Nucleus accumbens (tissue), 56 donors: ENCODE measurements at regions not wholly inside any gene's neighbourhood (a gene's known extent, or its start where the extent isn't known, plus 50 kb on each side); places are given as distances from the start of the nearest gene placed in this dataset.

ENCODE experiments used
- DNase-seq, 56 donors: peaks; one replicate each; lab custom pipeline; 2025; lab: John Stamatoyannopoulos, UW

DNA sequence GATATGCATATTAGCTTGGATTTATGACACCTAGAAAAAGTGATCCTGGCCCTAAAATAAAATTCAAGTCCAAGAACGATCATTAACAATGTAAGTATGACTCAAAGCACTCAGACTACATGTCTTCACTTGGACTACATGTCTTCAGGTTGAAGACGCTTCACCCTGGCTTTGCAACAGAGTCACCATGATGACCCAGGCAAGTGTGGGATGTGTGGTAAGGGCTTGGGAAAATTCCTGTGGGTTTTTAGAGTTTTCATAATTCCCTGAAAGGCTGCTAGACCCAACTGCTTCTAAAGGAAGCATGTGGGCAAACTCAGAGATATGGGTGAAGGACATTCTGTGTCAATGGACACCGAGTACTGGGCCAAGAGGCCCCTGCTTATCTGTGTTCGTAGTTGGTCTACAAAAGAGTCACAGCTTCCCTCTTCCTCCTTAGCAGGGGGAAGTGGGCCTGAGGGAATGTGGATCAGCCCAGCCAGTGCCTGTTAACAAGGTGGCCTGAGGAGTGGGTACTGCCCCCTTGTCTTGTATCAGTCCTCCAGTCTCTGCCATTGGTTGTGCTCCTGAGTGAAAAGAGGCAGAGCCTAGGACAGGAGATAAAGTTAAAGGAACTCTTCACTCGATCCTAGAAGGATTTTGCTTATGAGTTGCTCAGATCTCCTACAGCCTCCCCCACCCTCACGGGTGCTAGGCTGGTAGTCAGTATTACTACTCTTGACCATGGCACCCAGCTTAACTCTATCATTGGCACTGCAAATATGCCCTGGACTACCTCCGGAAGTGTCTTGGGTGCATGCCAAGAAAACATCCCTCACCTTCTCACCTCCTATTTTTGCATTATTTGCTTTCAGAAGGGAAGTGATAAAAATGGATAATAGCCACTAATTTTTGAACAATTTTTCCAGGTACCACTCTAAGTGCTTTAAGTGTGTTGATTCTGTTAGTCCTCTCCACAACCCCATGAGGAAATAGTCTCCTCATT lies 406.3 kb downstream of the COG6 start:
- DNase-seq: no peak

DNA sequence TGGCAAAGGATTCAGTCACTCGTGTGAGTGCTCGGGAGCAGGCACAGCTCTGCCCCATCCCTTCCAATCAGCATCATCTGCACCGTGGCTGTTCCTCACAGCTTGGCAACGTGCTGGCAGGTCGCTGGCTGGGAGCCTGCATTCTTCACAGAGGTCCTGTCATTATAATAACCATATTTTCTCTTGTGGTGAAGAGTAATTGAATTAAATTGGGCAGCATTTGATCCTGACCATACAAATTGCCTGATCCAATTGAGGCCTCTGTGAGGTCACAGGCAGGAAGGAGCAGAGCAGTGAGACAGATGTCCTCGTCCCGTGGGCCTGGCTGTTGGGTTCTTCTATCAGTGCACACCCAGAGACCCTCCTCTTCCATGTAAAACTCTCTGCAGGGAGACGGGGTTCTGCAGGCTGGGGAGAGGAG lies 407.8 kb downstream of the COG6 start:
- peak in 2 of 56 donors; percentile 13 to 22 for DNase-seq

DNA sequence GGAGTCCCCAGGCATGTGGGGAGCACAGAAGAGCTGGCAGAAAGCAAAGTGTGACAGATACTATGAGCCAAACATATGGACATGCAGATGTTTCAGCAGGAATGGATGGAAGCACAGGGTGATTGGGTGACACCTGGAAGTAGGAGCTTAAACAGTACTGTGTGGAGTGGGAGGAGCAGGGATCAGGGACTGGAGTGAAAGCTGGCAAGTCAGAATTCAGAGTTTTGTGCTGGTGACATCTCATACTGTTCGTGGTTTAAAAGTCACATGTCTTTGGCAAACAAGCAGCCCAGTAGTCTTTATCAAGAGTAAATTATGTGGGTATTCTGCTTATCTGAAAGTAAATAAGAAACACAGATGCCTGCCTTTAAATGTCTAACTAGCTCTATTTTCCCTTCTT lies 408.2 kb downstream of the COG6 start:
- no peak for DNase-seq

DNA sequence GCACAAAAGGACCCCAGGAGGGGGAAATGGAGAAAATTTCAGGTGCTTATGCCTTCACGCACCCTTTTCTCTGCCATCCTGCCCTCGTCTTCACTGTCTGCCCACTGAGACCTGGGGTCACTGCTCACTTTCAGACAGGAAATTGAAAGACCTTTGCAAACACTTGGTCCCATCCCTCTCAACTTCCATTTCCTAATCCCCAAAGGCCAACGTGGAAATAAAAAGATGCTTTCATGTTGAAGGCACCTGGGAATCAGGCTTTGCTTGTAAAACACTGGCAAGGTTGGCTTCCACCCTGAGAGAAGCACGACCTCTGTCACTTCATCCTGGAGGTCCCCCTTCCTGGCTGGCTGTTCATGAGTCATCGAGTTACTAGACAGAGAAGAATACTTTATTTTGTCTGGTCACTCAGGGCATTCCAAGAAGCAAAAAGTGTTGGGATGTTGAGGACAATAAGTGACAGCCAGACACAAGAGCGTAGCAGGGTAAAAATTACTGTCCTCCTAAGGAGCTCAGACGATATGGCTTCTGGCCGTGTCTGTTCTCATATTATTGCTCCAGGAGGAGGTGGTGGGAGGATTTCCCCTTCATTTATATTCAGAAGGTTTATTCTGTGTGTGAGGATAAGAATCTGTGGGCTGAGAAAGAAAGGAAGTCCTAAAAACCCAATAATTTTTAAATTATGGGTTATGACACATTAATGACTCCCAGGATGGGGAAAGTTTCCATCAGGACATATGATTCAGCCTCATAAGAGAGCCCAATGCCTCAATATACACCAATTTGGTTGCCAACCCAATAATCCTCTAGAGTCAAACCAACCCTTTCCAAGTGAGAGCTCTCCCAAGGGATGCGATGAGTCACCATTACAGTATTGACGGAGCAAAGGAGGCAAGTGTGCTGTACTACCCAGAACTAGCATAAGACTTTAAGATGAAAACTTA lies 409.0 kb downstream of the COG6 start:
- no peak for DNase-seq

DNA sequence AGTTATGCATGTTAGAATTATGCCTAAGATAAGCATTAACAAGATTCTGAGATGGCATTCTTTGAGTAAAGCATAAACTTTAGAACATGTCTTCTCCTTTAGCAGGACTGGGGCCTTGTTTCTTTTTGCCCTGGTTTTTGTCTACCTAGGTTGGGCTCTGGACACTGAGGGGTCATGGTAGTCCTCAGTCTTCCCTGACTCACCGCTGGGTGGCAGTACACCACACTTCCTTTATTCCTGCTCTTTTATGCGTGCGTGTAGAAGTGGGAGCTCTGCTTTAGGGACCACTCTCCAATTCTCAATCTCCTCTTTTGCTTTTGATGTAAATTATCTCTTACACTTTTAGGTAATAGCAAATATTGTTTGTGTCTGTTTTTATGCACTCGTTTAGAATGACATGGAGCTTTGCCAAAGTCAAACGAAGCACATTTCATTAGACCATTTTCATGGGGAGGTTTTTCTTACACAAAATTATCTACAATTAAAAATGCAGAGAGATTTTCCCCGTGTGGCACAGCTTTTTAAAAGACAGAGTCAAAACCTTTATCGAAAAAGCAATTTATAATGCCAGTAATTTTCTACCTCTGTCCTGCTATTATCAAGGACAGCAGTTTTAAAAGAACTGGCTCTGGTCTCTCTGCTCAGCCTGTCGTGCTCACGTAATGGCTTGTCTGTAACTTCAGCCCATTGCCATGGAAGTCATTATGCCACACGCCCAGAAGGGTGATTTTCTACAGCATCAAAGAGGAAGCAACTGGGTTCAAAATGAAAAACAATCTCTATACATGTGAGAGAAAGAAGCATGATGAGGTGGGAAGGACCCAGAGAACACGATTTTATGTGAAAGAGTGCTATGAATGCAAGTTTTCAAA lies 413.9 kb downstream of the COG6 start:
- DNase-seq: peak in 49 of 56 donors; percentile 8 to 82 (median 51)

DNA sequence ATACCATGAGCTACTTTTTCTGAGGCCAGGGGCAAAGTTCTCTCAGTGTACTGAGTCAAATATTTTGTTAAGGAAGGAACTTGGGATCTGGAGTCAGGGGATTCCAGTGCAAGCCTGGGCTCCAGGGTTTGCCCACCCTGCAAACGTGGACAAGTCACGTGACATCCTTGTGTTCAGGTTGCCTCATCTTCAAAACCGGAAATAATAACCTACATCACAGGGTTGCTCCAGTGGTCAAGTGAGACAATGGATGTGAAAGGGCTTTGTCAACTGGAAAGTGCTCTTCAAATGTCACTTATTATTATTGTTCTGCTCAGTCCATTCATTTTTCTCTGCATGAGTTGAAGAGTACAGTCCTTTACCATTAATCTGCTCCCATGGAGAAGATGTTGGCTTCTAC lies 414.9 kb downstream of the COG6 start:
- DNase-seq: no peak

DNA sequence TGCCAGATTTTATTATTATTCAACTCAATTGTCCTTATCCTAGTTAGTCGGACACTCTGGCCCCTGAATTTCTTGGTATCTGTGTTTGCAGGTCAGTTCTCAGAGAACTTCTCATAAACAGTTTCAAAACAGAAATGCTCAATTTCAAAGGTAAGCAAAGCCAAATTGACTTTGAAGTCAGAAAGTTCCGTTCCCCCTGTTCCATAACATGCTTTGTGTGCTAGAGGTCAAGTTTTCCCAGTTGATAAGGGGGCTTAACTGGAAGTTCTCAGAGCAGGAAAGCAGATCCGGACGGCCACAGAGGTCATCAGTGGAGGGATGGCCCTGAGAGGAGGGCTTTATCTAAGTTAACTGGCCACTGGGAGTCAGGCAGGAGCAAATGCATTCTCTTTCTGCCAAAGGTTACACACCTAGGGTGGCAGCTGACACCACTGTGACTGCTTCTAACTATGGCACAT lies 417.2 kb downstream of the COG6 start:
- no peak for DNase-seq

DNA sequence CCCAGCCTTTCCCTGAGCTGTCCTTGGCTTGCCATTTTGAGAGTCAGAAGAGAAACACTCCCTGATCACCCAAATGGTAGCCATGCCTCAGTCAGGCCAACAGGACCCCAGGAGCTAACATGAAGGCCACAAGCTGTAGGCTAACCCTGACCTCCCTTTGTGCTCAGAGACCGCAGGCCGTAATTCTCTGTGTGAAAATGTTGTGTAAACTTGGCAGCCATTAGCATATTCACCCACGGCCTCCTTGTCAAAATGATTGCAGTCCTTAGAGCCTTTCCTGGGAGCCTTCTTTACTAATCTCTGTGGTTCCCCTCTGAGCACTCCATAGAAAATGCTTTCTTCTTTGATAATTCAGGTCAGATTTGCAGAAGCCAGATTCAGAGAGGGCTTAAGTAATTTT lies 418.9 kb downstream of the COG6 start:
- no peak for DNase-seq

DNA sequence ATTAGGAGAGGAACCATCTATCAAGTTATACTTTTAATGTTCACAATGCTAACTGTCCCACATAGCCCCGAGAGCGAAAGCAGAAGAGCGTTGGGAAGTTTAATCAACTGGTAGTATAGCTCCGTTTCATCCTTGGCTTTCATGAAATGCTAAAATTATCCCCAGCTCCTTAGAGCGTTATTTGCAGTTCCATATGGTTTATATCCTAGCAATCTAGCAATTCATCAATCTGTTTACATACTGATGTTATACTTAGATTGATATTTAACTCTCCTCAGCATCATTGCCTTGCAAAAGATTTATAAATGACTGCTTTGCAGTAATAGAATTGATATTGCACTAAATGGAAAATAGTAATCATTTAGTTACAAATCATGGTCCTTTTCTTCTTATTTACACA lies 419.8 kb downstream of the COG6 start:
- no peak for DNase-seq

DNA sequence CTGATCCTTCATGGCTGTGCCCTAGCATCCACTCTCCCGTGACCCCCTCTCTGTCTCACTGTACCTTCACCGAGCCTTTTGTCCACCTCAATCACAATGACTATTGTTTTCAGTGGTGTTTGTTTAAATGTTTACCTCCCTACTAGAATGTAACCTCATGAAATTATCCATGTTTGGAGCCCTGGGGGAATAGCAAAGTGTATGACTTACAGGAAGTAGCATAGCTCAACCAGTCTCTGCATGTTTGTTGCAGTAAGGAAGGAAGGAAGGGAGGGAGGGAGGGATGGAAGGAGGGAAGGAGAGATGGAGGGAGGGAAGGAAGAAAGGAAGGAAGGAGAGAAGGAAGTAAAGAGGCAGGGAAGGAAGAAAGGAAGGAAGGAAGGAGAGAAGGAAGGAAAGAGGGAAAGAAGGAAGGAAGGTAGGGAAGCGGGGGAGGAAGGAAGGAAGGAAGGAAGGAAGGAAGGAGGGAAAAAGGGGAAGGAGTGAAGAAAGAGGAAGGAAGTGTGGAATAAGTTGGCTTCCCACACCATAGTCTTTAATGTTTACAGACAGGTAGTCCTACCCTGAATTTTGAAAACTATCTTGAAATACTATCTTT lies 421.4 kb downstream of the COG6 start:
- no peak for DNase-seq

DNA sequence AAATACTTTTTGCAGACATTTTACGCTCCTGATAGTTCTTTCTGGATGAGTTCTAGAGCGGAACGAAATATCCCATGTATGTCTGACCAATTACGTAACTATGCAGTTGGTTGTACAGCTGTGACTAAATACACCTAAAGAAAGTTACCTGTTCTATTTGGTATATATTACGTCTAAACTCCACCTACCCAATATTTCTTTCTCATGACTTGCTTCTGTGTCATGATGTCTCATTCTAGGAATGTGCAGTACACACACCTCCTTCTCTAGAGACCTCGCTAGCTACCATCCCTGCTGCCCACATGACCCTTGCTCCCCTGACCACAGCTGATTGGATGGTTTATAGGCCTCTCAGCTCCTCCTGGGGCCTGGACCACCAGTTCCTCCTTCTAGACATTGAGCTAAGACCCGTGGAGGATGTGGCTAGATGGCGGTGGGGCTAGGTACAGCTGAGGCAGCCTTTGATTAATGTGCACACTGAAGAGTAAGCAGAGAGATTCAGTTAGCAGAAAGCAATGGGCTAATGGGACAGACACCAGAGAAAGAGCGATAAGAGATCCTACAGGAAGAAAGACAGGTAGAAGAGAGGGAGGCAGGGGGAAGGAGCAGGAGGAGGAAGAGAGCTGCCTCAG lies 422.1 kb downstream of the COG6 start:
- DNase-seq: no peak

DNA sequence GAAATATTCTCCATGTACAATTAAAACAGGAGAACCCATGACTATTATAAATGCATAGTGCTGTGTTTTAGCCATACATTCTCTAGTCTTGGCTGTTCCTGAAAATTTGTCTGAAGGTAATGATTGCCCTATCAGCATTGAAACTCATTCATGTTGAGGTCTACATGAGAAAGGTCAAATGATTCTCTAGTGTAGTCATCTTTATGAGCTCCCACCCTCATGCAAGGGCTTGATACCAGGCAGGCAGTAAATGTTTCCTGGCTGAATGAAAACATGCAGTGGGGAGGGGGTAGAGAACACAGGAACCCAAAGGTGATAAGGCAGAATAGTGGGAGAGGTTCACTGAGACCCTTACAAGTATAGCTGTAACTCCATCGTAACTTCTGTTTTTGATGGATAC lies 424.3 kb downstream of the COG6 start:
- no peak for DNase-seq

DNA sequence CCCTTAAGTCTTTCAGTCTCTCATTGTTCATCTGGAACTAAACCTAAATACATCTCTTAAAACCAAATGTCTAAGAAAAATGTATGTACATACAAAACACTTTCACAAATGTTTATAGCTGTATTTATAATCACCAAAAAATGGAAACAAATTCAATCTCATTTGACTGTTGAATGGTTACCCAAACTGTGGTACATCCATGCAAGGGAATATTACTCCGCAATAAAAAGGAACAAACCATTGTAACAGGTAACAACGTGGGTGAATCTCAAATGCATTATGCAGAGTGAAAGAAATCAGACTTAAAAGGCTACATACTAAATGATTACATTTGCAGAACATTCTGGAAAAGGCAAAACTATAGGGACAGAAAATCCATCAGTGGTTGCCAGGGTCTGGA lies 425.2 kb downstream of the COG6 start:
- DNase-seq: no peak

DNA sequence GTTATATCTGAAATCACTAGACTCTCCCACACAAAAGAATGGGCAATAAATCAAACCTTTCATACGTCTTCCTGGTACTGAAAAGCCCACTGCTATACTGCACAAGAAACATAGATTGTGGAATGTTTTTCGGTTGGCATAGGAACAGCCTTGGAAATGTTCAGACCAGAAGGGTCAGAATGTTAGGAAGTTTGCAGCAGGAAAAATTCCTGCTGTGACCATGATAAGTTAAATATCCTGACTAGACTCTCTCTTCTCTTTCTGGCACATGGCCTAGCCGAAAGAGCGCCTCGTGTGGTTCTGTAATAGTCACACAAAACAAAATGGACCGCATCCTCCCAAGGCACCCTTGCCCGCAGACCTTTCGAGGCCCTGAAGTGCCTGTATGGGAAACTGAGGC lies 427.2 kb downstream of the COG6 start:
- DNase-seq: no peak

DNA sequence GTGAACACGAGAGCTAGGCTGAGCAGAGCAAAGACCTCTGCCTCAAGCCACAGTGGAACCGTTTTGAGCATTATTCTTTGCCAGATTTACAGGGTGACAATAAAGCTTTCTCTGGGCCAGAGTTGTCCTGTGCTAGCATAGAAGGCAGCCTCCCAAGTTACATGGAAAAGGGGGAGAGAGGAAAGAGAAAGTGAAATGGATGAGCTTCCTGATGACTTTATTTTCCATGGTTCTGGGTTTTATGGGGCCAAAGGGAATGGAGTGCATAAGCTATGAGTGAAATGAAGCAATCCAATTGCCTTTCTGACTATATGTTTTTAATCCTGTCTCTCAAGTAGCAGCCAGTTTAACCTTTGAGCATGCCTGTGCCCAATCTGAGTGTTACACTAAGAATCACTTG lies 428.4 kb downstream of the COG6 start:
- DNase-seq: no peak

DNA sequence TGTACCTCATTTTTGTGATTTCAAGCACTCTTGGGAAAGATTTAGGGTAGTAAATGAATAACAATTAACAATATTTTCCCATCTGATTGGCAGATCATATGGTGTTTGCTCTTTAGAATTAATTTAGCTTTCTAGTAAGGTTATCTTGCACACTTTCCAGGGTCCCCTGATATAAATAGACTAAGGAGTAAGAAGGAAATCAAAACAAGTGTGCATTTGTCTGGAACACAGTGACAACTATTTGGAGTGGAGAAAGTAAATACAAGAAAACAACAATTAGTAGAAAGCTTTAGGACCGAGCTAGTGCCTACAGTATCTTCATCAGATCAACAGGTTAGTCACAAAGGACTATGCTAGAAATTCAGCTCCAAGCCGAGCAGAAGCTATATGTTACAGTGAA lies 429.5 kb downstream of the COG6 start:
- no peak for DNase-seq

DNA sequence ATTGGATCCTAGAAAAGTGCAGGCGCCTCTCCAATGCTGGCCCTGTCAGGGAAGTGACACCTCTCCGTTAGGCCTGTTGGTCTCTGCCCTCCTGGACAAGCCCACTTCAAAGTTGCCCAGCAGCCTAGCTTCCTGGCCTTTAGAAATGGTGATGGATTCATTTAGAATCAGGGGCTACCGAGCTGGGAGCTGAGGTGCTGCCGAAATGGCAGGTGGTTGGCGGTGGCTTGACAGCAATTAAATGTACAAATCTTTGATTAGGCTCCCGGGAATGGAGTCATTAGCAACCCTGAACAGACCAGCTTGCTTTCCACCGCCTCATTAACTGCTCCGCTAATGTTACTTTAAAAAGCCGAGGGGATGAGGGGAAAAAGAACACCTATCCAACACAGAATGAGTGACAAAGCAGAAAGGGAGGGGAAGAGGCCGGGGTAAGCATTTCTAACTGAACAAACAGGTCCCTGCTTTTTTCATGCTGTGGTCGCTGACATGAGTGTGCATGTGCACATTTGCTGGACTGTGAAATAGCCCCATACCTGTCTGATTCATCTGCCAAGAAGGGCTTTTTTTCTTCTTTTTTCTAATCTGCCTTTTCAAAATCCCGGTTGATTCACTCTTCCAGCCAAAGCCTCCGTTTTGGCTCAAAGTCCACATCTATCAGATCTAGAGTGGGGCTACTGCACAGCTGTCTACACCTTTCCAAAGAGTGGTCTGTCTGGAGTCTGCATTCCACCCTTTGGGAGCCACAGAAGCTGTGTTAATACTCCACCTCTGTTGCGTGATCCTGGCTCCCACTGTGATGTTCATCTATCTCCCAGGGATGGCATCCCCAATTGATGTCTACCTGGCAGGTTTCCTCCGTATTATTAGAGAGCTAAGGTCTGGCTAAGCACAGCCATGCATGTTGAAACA lies 431.9 kb downstream of the COG6 start:
- DNase-seq: no peak

DNA sequence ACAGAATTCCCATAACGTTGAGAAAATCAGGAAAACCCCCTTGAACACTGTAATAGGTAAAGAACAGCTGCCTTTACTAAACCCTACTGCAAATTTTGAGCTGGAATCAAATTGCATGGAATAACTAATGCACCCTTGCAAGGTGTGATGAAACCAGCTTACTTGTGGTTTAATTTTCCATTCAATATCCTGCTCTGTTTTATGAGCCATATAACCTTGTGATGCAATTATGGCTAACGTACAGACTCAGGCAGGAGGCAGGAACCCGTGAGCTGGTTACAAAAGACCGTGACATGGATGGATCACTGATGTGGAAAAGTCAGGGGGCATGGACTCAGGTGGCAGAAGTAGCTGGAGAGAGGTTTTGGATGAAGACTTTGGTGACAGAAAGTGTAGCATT lies 438.6 kb downstream of the COG6 start:
- no peak for DNase-seq
